ENCODE measurements at regions not wholly inside any gene's neighbourhood (a gene's known extent, or its start where the extent isn't known, plus 50 kb on each side); places are given as distances from the start of the nearest gene placed in this dataset.

GRCh38 chrX:80573275-80573674 is 153.0 kb downstream of the TENT5D start:
- TF ChIP-seq CTCF (IDR thresholded peaks at IDR 0.05) (no peak), ZFX (IDR thresholded peaks at IDR 0.05; ENCODE audit: borderline replicate concordance) (no peak)

All from 22Rv1 (cell line).